Right lobe of liver (tissue), 4 donors: ENCODE measurements at regions not wholly inside any gene's neighbourhood (a gene's known extent, or its start where the extent isn't known, plus 50 kb on each side); places are given as distances from the start of the nearest gene placed in this dataset.

ENCODE experiments used
- POLR2A ChIP-seq: fragments of 450-650 bp; IDR thresholded peaks from one replicate; pipeline ENCODE4 v1.6.1; 2017; ENCODE audit warnings: antibody characterized with exemption, mild to moderate bottlenecking
- TF ChIP-seq, protein P1 (sequence below), 4 donors: fragments of 200-600 bp in 3 of 4; fragments of 450-650 bp in 1 of 4; IDR thresholded peaks; one replicate each; pipeline versions ENCODE4 v1.5.1 to v1.8.0; 2016 to 2022; ENCODE audit warnings: antibody characterized with exemption in 4 of 4, mild to moderate bottlenecking in 2 of 4
- donor health status: DM: no; HTN: no; CAD: no.
- donor health status: DM: no; HTN: no; CAD: no.
- donor health status: DM: no; HTN: yes; CAD: no.

DNA sequence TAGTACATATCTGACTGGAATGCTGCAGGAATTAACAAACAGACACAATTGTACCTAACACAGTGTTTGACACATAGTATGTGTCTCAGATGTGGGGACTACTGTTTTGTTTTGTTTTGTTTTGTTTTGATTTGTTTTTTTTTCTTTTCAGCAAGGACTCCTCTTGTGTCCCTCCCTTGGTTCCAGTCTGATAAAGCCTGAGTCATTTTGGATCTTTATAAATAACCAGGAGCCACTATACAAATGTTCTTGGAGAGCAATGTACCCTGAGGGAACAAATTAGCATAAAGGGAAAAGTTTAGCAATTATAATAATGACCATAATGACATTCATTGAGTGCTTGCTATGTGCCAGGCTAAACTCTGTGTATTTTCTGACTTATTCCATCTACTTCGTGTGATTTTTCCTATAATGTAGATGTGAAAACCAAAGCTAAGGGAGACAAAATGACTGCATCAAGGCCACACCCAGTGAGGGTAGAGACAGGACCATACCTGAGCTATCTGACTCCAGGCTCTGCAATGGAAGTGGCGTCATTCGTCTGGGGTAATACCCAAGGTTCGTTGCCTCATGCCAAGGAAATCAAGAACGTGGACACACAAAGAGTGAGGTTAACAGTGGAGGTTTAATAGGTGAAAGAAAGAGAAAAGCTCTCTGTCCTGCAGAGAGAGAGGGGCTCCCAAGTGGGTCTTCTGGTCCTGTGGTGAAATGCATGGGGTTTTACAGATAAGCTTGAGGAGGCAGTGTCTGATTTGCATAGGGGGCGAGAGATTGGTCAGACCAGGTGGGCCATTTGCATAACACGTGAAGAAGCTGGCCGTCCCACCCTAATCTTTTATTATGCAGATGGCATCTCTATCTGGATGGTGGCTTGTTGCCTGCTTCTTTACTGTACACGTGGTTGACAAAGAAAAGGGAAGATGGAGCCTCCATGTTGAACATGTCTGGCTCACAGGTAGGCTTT lies 285.5 kb upstream of the SFSWAP start:
- TF ChIP-seq POLR2A: no peak
- TF ChIP-seq, protein P1, sequence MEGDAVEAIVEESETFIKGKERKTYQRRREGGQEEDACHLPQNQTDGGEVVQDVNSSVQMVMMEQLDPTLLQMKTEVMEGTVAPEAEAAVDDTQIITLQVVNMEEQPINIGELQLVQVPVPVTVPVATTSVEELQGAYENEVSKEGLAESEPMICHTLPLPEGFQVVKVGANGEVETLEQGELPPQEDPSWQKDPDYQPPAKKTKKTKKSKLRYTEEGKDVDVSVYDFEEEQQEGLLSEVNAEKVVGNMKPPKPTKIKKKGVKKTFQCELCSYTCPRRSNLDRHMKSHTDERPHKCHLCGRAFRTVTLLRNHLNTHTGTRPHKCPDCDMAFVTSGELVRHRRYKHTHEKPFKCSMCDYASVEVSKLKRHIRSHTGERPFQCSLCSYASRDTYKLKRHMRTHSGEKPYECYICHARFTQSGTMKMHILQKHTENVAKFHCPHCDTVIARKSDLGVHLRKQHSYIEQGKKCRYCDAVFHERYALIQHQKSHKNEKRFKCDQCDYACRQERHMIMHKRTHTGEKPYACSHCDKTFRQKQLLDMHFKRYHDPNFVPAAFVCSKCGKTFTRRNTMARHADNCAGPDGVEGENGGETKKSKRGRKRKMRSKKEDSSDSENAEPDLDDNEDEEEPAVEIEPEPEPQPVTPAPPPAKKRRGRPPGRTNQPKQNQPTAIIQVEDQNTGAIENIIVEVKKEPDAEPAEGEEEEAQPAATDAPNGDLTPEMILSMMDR (IDR thresholded peaks at IDR 0.05): no peak
